Activated CD4-positive, alpha-beta T cell treated with anti-CD3 and anti-CD28 coated beads, Interleukin-2, amount 10 ng/mL, durations not matched to agents 24 days and 14 days (primary cell): ENCODE measurements at regions not wholly inside any gene's neighbourhood (a gene's known extent, or its start where the extent isn't known, plus 50 kb on each side); places are given as distances from the start of the nearest gene placed in this dataset.

Experiments used
- DNase-seq: peaks from one replicate; pipeline ENCODE4 v3.0.0; 2022
- H3K27ac Mint-ChIP-seq: one replicate; pipeline ENCODE4 v1.8.0; 2022; ENCODE audit warnings: mild to moderate bottlenecking, mixed read lengths
- H3K27me3 Mint-ChIP-seq: one replicate; pipeline ENCODE4 v1.8.0; 2022; ENCODE audit warnings: mixed read lengths
- H3K36me3 Mint-ChIP-seq: one replicate; pipeline ENCODE4 v1.8.0; 2022; ENCODE audit warnings: low read depth, mild to moderate bottlenecking, mixed read lengths
- H3K4me1 Mint-ChIP-seq: one replicate; pipeline ENCODE4 v1.8.0; 2021; ENCODE audit warnings: mixed read lengths
- H3K4me3 Mint-ChIP-seq: one replicate; pipeline ENCODE4 v1.8.0; 2022; ENCODE audit warnings: mild to moderate bottlenecking, moderate library complexity, mixed read lengths
- H3K9me3 Mint-ChIP-seq: one replicate; pipeline ENCODE4 v1.8.0; 2021; ENCODE audit warnings: mixed read lengths
- intact Hi-C: fragments of 100-400 bp; cut with micrococcal nuclease; formaldehyde crosslinking; loops from one replicate; pipeline ENCODE4 v1.15.1; 2023

GRCh38 chr21:41090981-41091380 is 77.0 kb upstream of the BACE2 start:
- no peak for DNase-seq
- intact Hi-C loops = no loop called here
- Mint-ChIP-seq H3K27me3 (peaks cover 2% of the 10 kb centered on the region), H3K4me1 (no peaks in the 10 kb centered on the region), H3K27ac (no peak overlapping the region), H3K4me3 (no peak overlapping the region), H3K36me3 (no peaks in the 10 kb centered on the region), H3K9me3 (no peaks in the 10 kb centered on the region)

GRCh38 chr21:41091616-41092015 is 76.3 kb upstream of the BACE2 start:
- H3K27me3 Mint-ChIP-seq = peaks cover 2% of the 10 kb centered on the region
- no peak overlapping the region for H3K4me3 Mint-ChIP-seq
- no peaks in the 10 kb centered on the region for H3K36me3 Mint-ChIP-seq
- intact Hi-C loops = no loop called here
- no peaks in the 10 kb centered on the region for H3K4me1 Mint-ChIP-seq
- no peak overlapping the region for H3K27ac Mint-ChIP-seq
- DNase-seq = no peak
- no peaks in the 10 kb centered on the region for H3K9me3 Mint-ChIP-seq

- no peaks in the 10 kb centered on the region for H3K4me1 Mint-ChIP-seq
- H3K27ac Mint-ChIP-seq = no peak overlapping the region
- peaks cover 2% of the 10 kb centered on the region for H3K27me3 Mint-ChIP-seq
- H3K36me3 Mint-ChIP-seq = no peaks in the 10 kb centered on the region
- DNase-seq = no peak
- intact Hi-C loops = no loop called here
- H3K9me3 Mint-ChIP-seq = no peaks in the 10 kb centered on the region
- H3K4me3 Mint-ChIP-seq = no peak overlapping the region
These were observed 75.6 kb upstream of the BACE2 start for GRCh38 chr21:41092312-41092711.

- H3K27me3 Mint-ChIP-seq = peaks cover 2% of the 10 kb centered on the region
- H3K4me1 Mint-ChIP-seq = no peaks in the 10 kb centered on the region
- intact Hi-C loops = no loop called here
- H3K9me3 Mint-ChIP-seq = no peaks in the 10 kb centered on the region
- H3K27ac Mint-ChIP-seq = no peak overlapping the region
- no peaks in the 10 kb centered on the region for H3K36me3 Mint-ChIP-seq
- H3K4me3 Mint-ChIP-seq = no peak overlapping the region
- DNase-seq = no peak
These were observed 72.0 kb upstream of the BACE2 start for GRCh38 chr21:41095983-41096382.

GRCh38 chr21:41098076-41098475 is 69.9 kb upstream of the BACE2 start:
- H3K4me3 Mint-ChIP-seq = no peak overlapping the region
- no peak overlapping the region for H3K27ac Mint-ChIP-seq
- no peaks in the 10 kb centered on the region for H3K36me3 Mint-ChIP-seq
- intact Hi-C loops = no loop called here
- H3K27me3 Mint-ChIP-seq = peaks cover 2% of the 10 kb centered on the region
- no peak for DNase-seq
- H3K9me3 Mint-ChIP-seq = no peaks in the 10 kb centered on the region
- no peaks in the 10 kb centered on the region for H3K4me1 Mint-ChIP-seq

- H3K27me3 Mint-ChIP-seq = peaks cover 2% of the 10 kb centered on the region
- H3K9me3 Mint-ChIP-seq = no peaks in the 10 kb centered on the region
- no peak overlapping the region for H3K4me3 Mint-ChIP-seq
- no peaks in the 10 kb centered on the region for H3K4me1 Mint-ChIP-seq
- H3K27ac Mint-ChIP-seq = no peak overlapping the region
- no peak for DNase-seq
- intact Hi-C loops = no loop called here
- H3K36me3 Mint-ChIP-seq = no peaks in the 10 kb centered on the region
These were observed 69.4 kb upstream of the BACE2 start for GRCh38 chr21:41098481-41099042.

- DNase-seq = no peak
- Mint-ChIP-seq H3K27me3 (peaks cover 4% of the 10 kb centered on the region), H3K4me1 (no peaks in the 10 kb centered on the region), H3K27ac (no peak overlapping the region), H3K9me3 (no peaks in the 10 kb centered on the region), H3K36me3 (no peaks in the 10 kb centered on the region), H3K4me3 (no peak overlapping the region)
- intact Hi-C loops = no loop called here
These were observed 67.0 kb upstream of the BACE2 start for GRCh38 chr21:41100826-41101550.

GRCh38 chr21:41102281-41102680 is 65.7 kb upstream of the BACE2 start:
- Mint-ChIP-seq H3K9me3 (no peaks in the 10 kb centered on the region), H3K36me3 (no peaks in the 10 kb centered on the region), H3K27me3 (peaks cover 4% of the 10 kb centered on the region), H3K4me1 (no peaks in the 10 kb centered on the region), H3K27ac (no peak overlapping the region), H3K4me3 (no peak overlapping the region)
- DNase-seq = no peak
- intact Hi-C loops = no loop called here

- Mint-ChIP-seq H3K4me3 (no peak overlapping the region), H3K27me3 (peaks cover 17% of the 10 kb centered on the region), H3K27ac (no peak overlapping the region), H3K36me3 (no peaks in the 10 kb centered on the region), H3K4me1 (peaks cover 4% of the 10 kb centered on the region), H3K9me3 (peaks cover 4% of the 10 kb centered on the region)
- DNase-seq = no peak
- intact Hi-C loops = no loop called here
These were observed 60.4 kb upstream of the BACE2 start for GRCh38 chr21:41107602-41108001.

- H3K4me3 Mint-ChIP-seq = no peak overlapping the region
- DNase-seq = no peak
- H3K9me3 Mint-ChIP-seq = peaks cover 4% of the 10 kb centered on the region
- H3K27ac Mint-ChIP-seq = no peak overlapping the region
- peaks cover 12% of the 10 kb centered on the region for H3K4me1 Mint-ChIP-seq
- intact Hi-C loops = no loop called here
- H3K27me3 Mint-ChIP-seq = peaks cover 17% of the 10 kb centered on the region
- H3K36me3 Mint-ChIP-seq = no peaks in the 10 kb centered on the region
These were observed 59.0 kb upstream of the BACE2 start for GRCh38 chr21:41108668-41109585.

- H3K27ac Mint-ChIP-seq = no peak overlapping the region
- peaks cover 4% of the 10 kb centered on the region for H3K9me3 Mint-ChIP-seq
- H3K36me3 Mint-ChIP-seq = no peaks in the 10 kb centered on the region
- no peak for DNase-seq
- H3K4me3 Mint-ChIP-seq = no peak overlapping the region
- peaks cover 12% of the 10 kb centered on the region for H3K4me1 Mint-ChIP-seq
- intact Hi-C loops = no loop called here
- H3K27me3 Mint-ChIP-seq = peaks cover 13% of the 10 kb centered on the region
These were observed 57.8 kb upstream of the BACE2 start for GRCh38 chr21:41110161-41110560.

GRCh38 chr21:41110664-41111063 is 57.3 kb upstream of the BACE2 start:
- intact Hi-C loops = no loop called here
- peaks cover 12% of the 10 kb centered on the region for H3K4me1 Mint-ChIP-seq
- no peak for DNase-seq
- no peak overlapping the region for H3K27ac Mint-ChIP-seq
- no peaks in the 10 kb centered on the region for H3K36me3 Mint-ChIP-seq
- H3K9me3 Mint-ChIP-seq = peaks cover 4% of the 10 kb centered on the region
- peaks cover 13% of the 10 kb centered on the region for H3K27me3 Mint-ChIP-seq
- no peak overlapping the region for H3K4me3 Mint-ChIP-seq

GRCh38 chr21:41111681-41112080 is 56.3 kb upstream of the BACE2 start:
- peaks cover 4% of the 10 kb centered on the region for H3K9me3 Mint-ChIP-seq
- H3K4me3 Mint-ChIP-seq = no peak overlapping the region
- DNase-seq = no peak
- H3K27me3 Mint-ChIP-seq = peaks cover 13% of the 10 kb centered on the region
- no peak overlapping the region for H3K27ac Mint-ChIP-seq
- peaks cover 12% of the 10 kb centered on the region for H3K4me1 Mint-ChIP-seq
- H3K36me3 Mint-ChIP-seq = no peaks in the 10 kb centered on the region
- intact Hi-C loops = no loop called here
